ENCODE measurements at regions not wholly inside any gene's neighbourhood (a gene's known extent, or its start where the extent isn't known, plus 50 kb on each side); places are given as distances from the start of the nearest gene placed in this dataset.

- Histone ChIP-seq H3K4me1 (ENCODE audit: control insufficient read depth, insufficient read depth, low read depth, low read length) (peaks cover 65% of the 10 kb centered on the region), H3K36me3 (ENCODE audit: control insufficient read depth in 1 of 2, insufficient read depth in 2 of 2, low read depth in 1 of 2, low read length in 2 of 2) (peaks cover 0 to 13% of the 10 kb centered on the region in 2 experiments), H3K9ac (ENCODE audit: low read length) (peak overlapping the region; percentile 48), H2AFZ (ENCODE audit: low read depth, low read length) (no peak overlapping the region), H3K79me1 (replicated peaks; ENCODE audit: low read length, poor library complexity, severe bottlenecking) (peaks cover 27% of the 10 kb centered on the region), H2AK5ac (ENCODE audit: low read length, severe bottlenecking) (peak overlapping the region; percentile 80), H3K14ac (ENCODE audit: low read length in 2 of 2) (peak overlapping the region in 1 of 2 experiments; percentile 71), H3K4ac (ENCODE audit: low read depth in 1 of 2, low read length in 2 of 2) (peak overlapping the region; percentile 73 to 77), H3K9me3 (ENCODE audit: control insufficient read depth, low read length) (no peaks in the 10 kb centered on the region), H2BK120ac (ENCODE audit: low read depth, low read length) (no peak overlapping the region), H3K4me2 (ENCODE audit: low read length, poor library complexity, severe bottlenecking) (peak overlapping the region; percentile 52), H3K4me3 (ENCODE audit: insufficient read depth in 1 of 2, low read depth in 1 of 2, low read length in 2 of 2) (peak overlapping the region in 1 of 2 experiments; percentile 60), H4K91ac (ENCODE audit: low read length) (peak overlapping the region; percentile 77), H3K23ac (ENCODE audit: low read length in 2 of 2) (no peak overlapping the region), H2BK5ac (ENCODE audit: low read depth, low read length, poor library complexity, severe bottlenecking) (peak overlapping the region; percentile 63), H4K8ac (ENCODE audit: low read length) (peak overlapping the region; percentile 33), H2BK12ac (ENCODE audit: low read length in 2 of 2) (peak overlapping the region; percentile 80 to 82), H3K27me3 (ENCODE audit: control insufficient read depth in 1 of 2, insufficient read depth in 1 of 2, low read length in 2 of 2) (no peaks in the 10 kb centered on the region), H3K27ac (ENCODE audit: low read length, poor library complexity, severe bottlenecking) (peak overlapping the region; percentile 85), H2BK15ac (ENCODE audit: low read depth, poor library complexity, severe bottlenecking) (peak overlapping the region; percentile 74), H3K18ac (ENCODE audit: low read depth in 1 of 2, low read length in 2 of 2) (peak overlapping the region; percentile 46 to 92)
- 32% methylated on average over 18 of the region's 26 CpGs for WGBS
- DNase-seq = peak; percentile 75
Observed at GRCh38 chr2:120935339-120936313, 200.0 kb downstream of the GLI2 start.

- H2AFZ ChIP-seq (ENCODE audit: low read depth, low read length) = no peak overlapping the region
- no peak overlapping the region for H2BK15ac ChIP-seq (ENCODE audit: low read depth, poor library complexity, severe bottlenecking)
- no peak overlapping the region for H3K4me3 ChIP-seq (ENCODE audit: insufficient read depth in 1 of 2, low read depth in 1 of 2, low read length in 2 of 2)
- H3K36me3 ChIP-seq (ENCODE audit: control insufficient read depth in 1 of 2, insufficient read depth in 2 of 2, low read depth in 1 of 2, low read length in 2 of 2) = peaks cover 0 to 11% of the 10 kb centered on the region in 2 experiments
- no peaks in the 10 kb centered on the region for H3K27me3 ChIP-seq (ENCODE audit: control insufficient read depth in 1 of 2, insufficient read depth in 1 of 2, low read length in 2 of 2)
- no peak overlapping the region for H2BK120ac ChIP-seq (ENCODE audit: low read depth, low read length)
- peak overlapping the region; percentile 85 for H3K27ac ChIP-seq (ENCODE audit: low read length, poor library complexity, severe bottlenecking)
- peak overlapping the region; percentile 80 for H2AK5ac ChIP-seq (ENCODE audit: low read length, severe bottlenecking)
- H3K4me1 ChIP-seq (ENCODE audit: control insufficient read depth, insufficient read depth, low read depth, low read length) = peaks cover 71% of the 10 kb centered on the region
- peak overlapping the region; percentile 56 for H4K91ac ChIP-seq (ENCODE audit: low read length)
- no peak overlapping the region for H2BK5ac ChIP-seq (ENCODE audit: low read depth, low read length, poor library complexity, severe bottlenecking)
- 54% methylated on average over 9 of the region's 10 CpGs for WGBS
- peak overlapping the region; percentile 26 to 67 for H3K18ac ChIP-seq (ENCODE audit: low read depth in 1 of 2, low read length in 2 of 2)
- peak overlapping the region; percentile 48 for H3K9ac ChIP-seq (ENCODE audit: low read length)
- no peaks in the 10 kb centered on the region for H3K9me3 ChIP-seq (ENCODE audit: control insufficient read depth, low read length)
- peak overlapping the region; percentile 80 to 98 for H2BK12ac ChIP-seq (ENCODE audit: low read length in 2 of 2)
- peak overlapping the region in 1 of 2 experiments; percentile 46 for H3K23ac ChIP-seq (ENCODE audit: low read length in 2 of 2)
- peaks cover 22% of the 10 kb centered on the region for H3K79me1 ChIP-seq (replicated peaks; ENCODE audit: low read length, poor library complexity, severe bottlenecking)
- H3K4ac ChIP-seq (ENCODE audit: low read depth in 1 of 2, low read length in 2 of 2) = peak overlapping the region; percentile 29 to 40
- H4K8ac ChIP-seq (ENCODE audit: low read length) = peak overlapping the region; percentile 10
- peak overlapping the region in 1 of 2 experiments; percentile 0 for H3K14ac ChIP-seq (ENCODE audit: low read length in 2 of 2)
- no peak overlapping the region for H3K4me2 ChIP-seq (ENCODE audit: low read length, poor library complexity, severe bottlenecking)
- DNase-seq = peak; percentile 92
Observed at GRCh38 chr2:120936476-120937334, 201.0 kb downstream of the GLI2 start.

GRCh38 chr2:120937686-120938044, 202.0 kb downstream of the GLI2 start:
- Histone ChIP-seq H3K23ac (ENCODE audit: low read length in 2 of 2) (no peak overlapping the region), H3K18ac (ENCODE audit: low read depth in 1 of 2, low read length in 2 of 2) (peak overlapping the region; percentile 70 to 85), H3K27me3 (ENCODE audit: control insufficient read depth in 1 of 2, insufficient read depth in 1 of 2, low read length in 2 of 2) (no peaks in the 10 kb centered on the region), H2BK5ac (ENCODE audit: low read depth, low read length, poor library complexity, severe bottlenecking) (peak overlapping the region; percentile 54), H4K91ac (ENCODE audit: low read length) (peak overlapping the region; percentile 72), H3K4me2 (ENCODE audit: low read length, poor library complexity, severe bottlenecking) (no peak overlapping the region), H3K27ac (ENCODE audit: low read length, poor library complexity, severe bottlenecking) (peak overlapping the region; percentile 65), H2BK12ac (ENCODE audit: low read length in 2 of 2) (peak overlapping the region; percentile 78 to 98), H3K4ac (ENCODE audit: low read depth in 1 of 2, low read length in 2 of 2) (peak overlapping the region; percentile 77 to 83), H3K4me1 (ENCODE audit: control insufficient read depth, insufficient read depth, low read depth, low read length) (peaks cover 74% of the 10 kb centered on the region), H3K9me3 (ENCODE audit: control insufficient read depth, low read length) (no peaks in the 10 kb centered on the region), H2AFZ (ENCODE audit: low read depth, low read length) (no peak overlapping the region), H3K36me3 (ENCODE audit: control insufficient read depth in 1 of 2, insufficient read depth in 2 of 2, low read depth in 1 of 2, low read length in 2 of 2) (peaks cover under 1 to 6% of the 10 kb centered on the region in 2 experiments), H2AK5ac (ENCODE audit: low read length, severe bottlenecking) (peak overlapping the region; percentile 88), H3K79me1 (replicated peaks; ENCODE audit: low read length, poor library complexity, severe bottlenecking) (peaks cover 18% of the 10 kb centered on the region), H3K4me3 (ENCODE audit: insufficient read depth in 1 of 2, low read depth in 1 of 2, low read length in 2 of 2) (peak overlapping the region in 1 of 2 experiments; percentile 1), H3K14ac (ENCODE audit: low read length in 2 of 2) (peak overlapping the region in 1 of 2 experiments; percentile 0), H2BK15ac (ENCODE audit: low read depth, poor library complexity, severe bottlenecking) (peak overlapping the region; percentile 12), H3K9ac (ENCODE audit: low read length) (peak overlapping the region; percentile 41), H4K8ac (ENCODE audit: low read length) (peak overlapping the region; percentile 21), H2BK120ac (ENCODE audit: low read depth, low read length) (peak overlapping the region; percentile 29)
- WGBS = 19% methylated on average over 6 of the region's 6 CpGs
- DNase-seq = peak; percentile 69

Measured in mesenchymal stem cell (in vitro differentiated cells and primary cell).